ENCODE measurements at regions not wholly inside any gene's neighbourhood (a gene's known extent, or its start where the extent isn't known, plus 50 kb on each side); places are given as distances from the start of the nearest gene placed in this dataset.

- CTCF ChIA-PET, result interaction anchor here (0.5 to 1.2 kb wide), 3 partner anchors 8 to 1278 kb away, joined by 3 to 4 read pairs (median 4); no protein-coding TSS in a partner anchor
- peak overlapping the region; percentile 50 for H3K27ac Mint-ChIP-seq (ENCODE audit: low read depth, unreplicated experiment)
- H3K9me3 Mint-ChIP-seq (ENCODE audit: unreplicated experiment), result no peaks in the 10 kb centered on the region
- no peaks in the 10 kb centered on the region for H3K36me3 Mint-ChIP-seq (ENCODE audit: insufficient read depth, unreplicated experiment)
- POLR2A ChIA-PET, result interaction anchor here (0.8 to 1.3 kb wide), 6 partner anchors 8 to 183 kb away, joined by 3 to 5 read pairs (median 4); no protein-coding TSS in a partner anchor
- no peaks in the 10 kb centered on the region for H3K27me3 Mint-ChIP-seq (ENCODE audit: insufficient read depth, unreplicated experiment)
- DNase-seq (ENCODE audit: unreplicated experiment), result no peak
- H3K4me3 Mint-ChIP-seq (ENCODE audit: unreplicated experiment), result no peak overlapping the region
- H3K4me1 Mint-ChIP-seq (ENCODE audit: insufficient read depth, unreplicated experiment), result peaks cover 19% of the 10 kb centered on the region
- no peak for TF ChIP-seq CTCF (IDR thresholded peaks at IDR 0.05; ENCODE audit: unreplicated experiment)
- no TSS peak for BruUV-seq (replicated peaks)
- intact Hi-C loops (cut with micrococcal nuclease), result no loop called here
Observed at GRCh38 chr13:50357136-50357535, 341.9 kb downstream of the KCNRG start.

GRCh38 chr13:50357586-50358118 lies 342.4 kb downstream of the KCNRG start:
- no TSS peak for BruUV-seq (replicated peaks)
- no peak for TF ChIP-seq CTCF (IDR thresholded peaks at IDR 0.05; ENCODE audit: unreplicated experiment)
- Mint-ChIP-seq H3K36me3 (ENCODE audit: insufficient read depth, unreplicated experiment) (no peaks in the 10 kb centered on the region), H3K9me3 (ENCODE audit: unreplicated experiment) (no peaks in the 10 kb centered on the region), H3K4me3 (ENCODE audit: unreplicated experiment) (no peak overlapping the region), H3K27me3 (ENCODE audit: insufficient read depth, unreplicated experiment) (no peaks in the 10 kb centered on the region), H3K4me1 (ENCODE audit: insufficient read depth, unreplicated experiment) (peaks cover 19% of the 10 kb centered on the region), H3K27ac (ENCODE audit: low read depth, unreplicated experiment) (peak overlapping the region; percentile 50)
- peak; percentile 61 for DNase-seq (ENCODE audit: unreplicated experiment)
- intact Hi-C loops (cut with micrococcal nuclease), result no loop called here
- POLR2A ChIA-PET, result interaction anchor here (0.6 to 1.7 kb wide), 7 partner anchors 8 to 85 kb away, joined by 3 to 5 read pairs (median 4); no protein-coding TSS in a partner anchor
- CTCF ChIA-PET, result interaction anchor here (0.6 to 1.2 kb wide), 3 partner anchors 8 to 160 kb away, joined by 3 to 4 read pairs (median 3); no protein-coding TSS in a partner anchor

GRCh38 chr13:50358231-50359040 lies 343.2 kb downstream of the KCNRG start:
- H3K9me3 Mint-ChIP-seq (ENCODE audit: unreplicated experiment), result no peaks in the 10 kb centered on the region
- ChIA-PET CTCF (interaction anchor here (0.6 kb wide), 2 partner anchors 161 to 605 kb away, joined by 3 to 5 read pairs; no protein-coding TSS in a partner anchor), POLR2A (interaction anchor here (0.5 to 1.7 kb wide), 4 partner anchors 10 to 394 kb away, joined by 3 to 5 read pairs (median 3); no protein-coding TSS in a partner anchor)
- peaks cover 17% of the 10 kb centered on the region for H3K4me1 Mint-ChIP-seq (ENCODE audit: insufficient read depth, unreplicated experiment)
- H3K27ac Mint-ChIP-seq (ENCODE audit: low read depth, unreplicated experiment), result peak overlapping the region; percentile 50
- BruUV-seq (replicated peaks), result no TSS peak
- H3K36me3 Mint-ChIP-seq (ENCODE audit: insufficient read depth, unreplicated experiment), result no peaks in the 10 kb centered on the region
- no peaks in the 10 kb centered on the region for H3K27me3 Mint-ChIP-seq (ENCODE audit: insufficient read depth, unreplicated experiment)
- no peak overlapping the region for H3K4me3 Mint-ChIP-seq (ENCODE audit: unreplicated experiment)
- intact Hi-C loops (cut with micrococcal nuclease), result no loop called here
- TF ChIP-seq CTCF (IDR thresholded peaks at IDR 0.05; ENCODE audit: unreplicated experiment), result no peak
- no peak for DNase-seq (ENCODE audit: unreplicated experiment)

- no peaks in the 10 kb centered on the region for H3K27me3 Mint-ChIP-seq (ENCODE audit: insufficient read depth, unreplicated experiment)
- no peak for DNase-seq (ENCODE audit: unreplicated experiment)
- CTCF ChIA-PET, result interaction anchor here (0.5 kb wide), 1 partner anchor 245 kb away, joined by 3 read pairs; no protein-coding TSS in a partner anchor
- no peak for TF ChIP-seq CTCF (IDR thresholded peaks at IDR 0.05; ENCODE audit: unreplicated experiment)
- BruUV-seq (replicated peaks), result no TSS peak
- H3K4me3 Mint-ChIP-seq (ENCODE audit: unreplicated experiment), result no peak overlapping the region
- POLR2A ChIA-PET, result interaction anchor here (0.8 to 1.7 kb wide), 2 partner anchors 9 to 276 kb away, joined by 3 read pairs; no protein-coding TSS in a partner anchor
- intact Hi-C loops (cut with micrococcal nuclease), result no loop called here
- peaks cover 12% of the 10 kb centered on the region for H3K4me1 Mint-ChIP-seq (ENCODE audit: insufficient read depth, unreplicated experiment)
- no peaks in the 10 kb centered on the region for H3K36me3 Mint-ChIP-seq (ENCODE audit: insufficient read depth, unreplicated experiment)
- no peak overlapping the region for H3K27ac Mint-ChIP-seq (ENCODE audit: low read depth, unreplicated experiment)
- no peaks in the 10 kb centered on the region for H3K9me3 Mint-ChIP-seq (ENCODE audit: unreplicated experiment)
Observed at GRCh38 chr13:50359041-50359367, 343.8 kb downstream of the KCNRG start.
